DMS53 treated with DMSO at 0.1 percent for 48 hours (cell line): ENCODE measurements at regions not wholly inside any gene's neighbourhood (a gene's known extent, or its start where the extent isn't known, plus 50 kb on each side); places are given as distances from the start of the nearest gene placed in this dataset.

Source experiments
- DNase-seq: peaks from one replicate; lab custom pipeline; 2025; ENCODE audit not compliant: unreplicated experiment; lab: John Stamatoyannopoulos, UW

DNA sequence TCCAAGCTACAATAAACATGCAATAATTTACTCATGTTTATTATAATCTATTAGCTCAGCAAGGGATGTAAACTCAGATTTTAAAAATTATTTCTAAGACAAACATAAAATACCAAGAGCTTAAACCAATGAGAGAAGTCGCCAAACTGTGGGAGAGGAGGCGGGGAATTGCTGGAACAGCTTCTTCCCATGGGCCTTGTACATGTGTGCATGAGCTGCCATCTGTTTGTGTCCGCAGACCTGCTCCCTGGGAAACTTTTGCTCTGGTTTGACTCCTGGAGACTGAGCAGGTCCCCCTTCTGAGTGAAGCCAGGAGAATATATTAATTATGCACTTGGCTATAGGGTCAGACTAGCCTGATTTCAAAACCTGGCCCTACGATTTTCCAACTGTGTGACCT, 655.9 kb upstream of the SOX11 start:
- DNase-seq: no peak

DNA sequence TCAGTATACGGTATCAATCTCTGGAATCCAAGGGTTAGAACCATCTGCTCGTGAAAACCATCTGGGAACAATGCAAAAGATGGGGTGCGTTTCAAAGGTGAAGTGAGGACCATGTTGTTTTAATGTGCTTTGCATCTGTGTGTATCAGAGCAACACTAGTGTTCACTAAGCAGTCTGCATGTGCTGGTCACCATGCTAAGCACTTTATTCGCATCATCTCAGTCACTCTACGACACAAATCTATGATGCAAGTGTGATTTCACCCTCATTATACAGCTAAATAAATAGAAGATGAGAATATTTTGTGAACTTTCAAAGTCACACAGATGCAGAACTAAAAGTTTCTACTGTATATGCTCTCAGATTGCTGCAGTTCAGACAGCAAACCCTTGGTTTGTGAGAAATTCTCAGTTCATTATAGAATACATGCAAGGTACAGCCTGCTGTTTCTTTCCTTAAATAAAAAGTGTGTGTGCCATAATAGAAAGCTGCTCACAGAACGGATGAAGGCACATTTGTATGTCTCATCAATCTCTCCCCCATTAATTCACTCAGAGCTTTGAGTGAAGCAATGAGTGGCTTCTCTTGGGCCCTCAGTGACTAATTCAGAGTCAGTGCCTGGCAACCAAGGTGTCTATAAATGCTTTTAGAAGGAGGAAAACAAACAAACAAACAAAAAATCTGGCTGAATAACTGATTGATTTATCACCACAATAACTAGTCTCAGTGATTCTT, 652.8 kb upstream of the SOX11 start:
- DNase-seq: no peak

DNA sequence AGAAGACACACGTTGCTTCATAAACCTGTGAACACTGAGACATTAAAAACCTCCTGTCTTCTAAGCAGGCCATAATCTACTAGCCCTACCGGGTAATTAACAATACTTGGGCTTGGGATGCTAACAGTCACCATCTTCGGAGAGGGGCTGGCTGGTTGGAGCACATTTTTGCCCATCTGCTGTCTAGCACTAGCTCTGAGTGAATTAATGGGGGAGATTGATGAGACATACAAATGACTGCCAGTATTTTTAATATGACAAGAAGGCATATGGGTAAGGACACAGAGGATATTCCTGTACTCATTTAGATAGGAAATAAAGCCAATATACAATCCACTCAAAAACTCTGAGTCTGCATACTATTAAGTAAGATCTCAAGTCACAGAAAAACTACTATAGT, 651.6 kb upstream of the SOX11 start:
- DNase-seq: no peak

DNA sequence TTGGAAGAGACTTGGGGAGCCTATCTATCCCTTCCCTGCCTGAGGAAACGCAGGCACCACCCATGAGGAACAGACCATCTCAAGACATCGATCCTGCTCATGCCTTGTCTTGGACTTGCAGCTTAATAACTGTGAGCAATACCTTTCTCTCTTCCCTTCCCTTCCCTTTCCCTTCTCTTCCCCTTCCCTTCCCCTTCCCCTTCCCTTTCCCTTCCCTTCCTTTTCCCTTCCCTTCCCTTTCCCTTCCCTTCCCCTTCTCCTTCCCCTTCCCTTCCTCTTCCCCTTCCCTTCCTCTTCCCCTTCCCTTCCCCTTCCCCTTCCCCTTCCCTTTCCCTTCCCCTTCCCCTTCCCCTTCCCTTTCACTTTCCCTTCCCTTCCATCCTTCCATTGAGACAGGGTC, 650.7 kb upstream of the SOX11 start:
- no peak for DNase-seq

DNA sequence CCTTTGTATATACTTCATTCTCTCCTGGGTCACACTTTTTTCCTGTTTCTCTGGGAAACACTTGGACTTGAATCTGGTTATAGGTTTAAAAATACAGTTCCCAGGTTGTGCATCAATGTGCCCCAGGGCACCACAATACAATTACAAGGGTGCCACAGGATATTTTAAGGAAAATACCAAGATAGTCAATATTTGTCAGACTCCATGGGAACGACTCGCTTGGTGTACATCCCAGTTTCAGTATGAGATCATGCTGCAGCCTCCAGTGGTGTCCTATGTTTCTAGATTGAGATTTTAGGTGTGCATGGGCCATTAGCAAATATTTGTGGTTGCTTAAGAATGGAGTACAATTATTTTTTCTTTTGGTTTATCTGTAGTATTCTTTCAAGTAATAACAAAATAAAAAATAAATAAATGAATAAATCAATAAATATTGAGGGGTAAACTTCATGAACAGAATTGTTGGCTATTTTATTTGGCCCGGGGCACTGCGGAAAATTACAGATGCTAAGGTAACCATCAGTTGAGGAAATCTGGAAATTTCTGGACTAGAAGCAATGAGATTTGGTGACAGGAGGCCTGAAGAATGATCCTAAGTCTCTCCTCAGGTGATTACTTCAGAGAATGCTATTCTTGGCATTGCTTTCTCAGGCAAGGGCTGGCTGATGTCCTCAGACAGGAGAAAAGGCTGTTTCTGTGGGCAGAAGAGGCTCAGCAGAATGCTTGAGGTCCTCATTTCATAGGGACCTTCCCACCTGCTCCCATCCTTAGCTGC, 649.3 kb upstream of the SOX11 start:
- no peak for DNase-seq

DNA sequence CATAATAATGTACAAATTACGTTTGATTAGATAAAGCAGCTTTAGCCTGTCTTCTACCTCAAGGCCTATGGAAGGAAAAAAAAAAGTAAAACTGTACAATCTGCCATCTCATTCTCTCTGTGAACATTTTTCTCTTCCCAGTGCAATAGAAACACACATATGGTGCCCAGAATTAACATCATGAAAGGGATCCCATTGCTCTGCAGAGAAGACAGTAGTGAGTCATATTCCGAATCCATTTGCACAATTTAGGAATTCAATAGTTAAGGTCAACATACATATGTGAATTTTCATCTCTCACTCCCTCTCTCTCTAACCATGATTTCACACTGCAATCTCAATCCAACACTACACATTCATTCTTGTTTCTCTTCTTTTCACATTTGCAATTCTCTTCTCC, 640.9 kb upstream of the SOX11 start:
- DNase-seq: no peak

DNA sequence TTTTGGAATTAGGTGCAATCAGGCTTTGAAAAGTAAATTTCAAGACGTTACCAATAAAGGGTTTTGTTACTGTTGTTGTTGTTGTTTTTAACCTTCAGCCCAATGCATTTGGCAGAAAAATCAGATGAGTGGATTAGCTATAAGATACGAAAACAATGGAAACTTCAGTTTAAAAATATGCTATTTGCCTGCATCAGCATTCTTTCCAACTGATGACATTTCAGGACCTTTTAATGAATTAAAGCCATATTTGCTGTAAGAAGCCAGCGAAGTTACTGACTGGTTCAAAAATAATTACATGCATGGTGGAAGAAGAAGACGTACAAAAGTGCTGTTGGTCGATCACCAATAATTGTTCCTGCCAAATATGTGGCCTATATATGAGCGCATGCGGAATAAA, 639.3 kb upstream of the SOX11 start:
- DNase-seq: no peak

DNA sequence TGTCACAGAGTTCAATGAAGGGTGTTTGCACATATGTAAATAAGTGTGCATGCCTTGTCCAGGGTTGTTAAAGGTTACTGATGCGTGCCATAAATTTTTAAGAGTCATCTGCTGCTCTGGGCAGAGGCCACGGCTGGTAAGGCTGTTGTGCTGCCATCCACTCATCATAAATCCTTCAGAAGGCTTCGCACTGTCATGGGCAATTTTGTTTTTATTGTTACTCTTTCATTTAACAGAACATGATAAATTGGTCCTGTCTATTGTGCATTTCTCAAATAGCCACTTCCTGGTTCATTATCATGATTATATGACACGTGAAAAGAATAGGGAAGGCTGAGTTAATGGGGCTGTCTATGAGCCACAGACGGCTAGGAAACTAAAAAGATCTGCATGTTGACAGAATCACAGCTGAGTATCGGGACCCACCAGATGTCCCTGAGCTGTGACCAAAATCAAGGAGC, 634.3 kb upstream of the SOX11 start:
- peak; percentile 74 for DNase-seq

DNA sequence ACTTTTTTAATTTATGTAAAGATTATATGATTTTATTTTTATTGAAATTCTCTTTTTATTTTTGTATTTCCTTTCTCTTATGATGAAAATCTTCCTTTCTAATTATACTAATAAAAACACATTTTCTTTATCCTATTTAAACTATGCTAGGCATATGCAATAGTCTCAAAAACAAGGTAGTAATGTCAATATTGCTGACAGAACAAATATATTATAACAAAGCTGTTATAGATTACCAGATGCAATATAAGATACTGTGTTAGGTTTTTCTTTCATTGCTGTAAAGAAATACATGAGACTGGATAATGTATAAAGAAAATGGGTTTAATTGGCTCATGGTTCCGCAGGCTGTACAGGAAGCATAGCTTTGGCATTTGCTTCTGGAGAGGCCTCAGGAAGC, 631.2 kb upstream of the SOX11 start:
- no peak for DNase-seq

DNA sequence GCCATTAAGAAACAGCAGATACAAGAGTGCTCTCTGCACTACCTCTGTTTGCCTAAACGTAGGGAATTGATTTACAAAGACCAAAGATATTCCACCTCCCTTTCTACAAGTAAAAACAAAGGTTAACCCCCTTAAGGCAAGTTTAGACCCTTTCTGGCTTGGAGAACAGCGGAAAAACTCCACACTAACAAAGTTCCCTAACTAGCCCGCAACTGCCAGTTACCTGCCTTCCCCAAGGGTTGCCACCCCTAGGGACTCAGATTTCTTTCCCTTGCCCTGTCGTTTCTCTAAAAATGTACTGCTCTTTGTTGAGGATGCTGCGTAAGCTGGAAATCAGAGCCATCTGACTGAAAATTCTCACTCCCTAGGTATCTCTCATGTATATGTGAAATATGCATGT, 627.5 kb upstream of the SOX11 start:
- DNase-seq: no peak

DNA sequence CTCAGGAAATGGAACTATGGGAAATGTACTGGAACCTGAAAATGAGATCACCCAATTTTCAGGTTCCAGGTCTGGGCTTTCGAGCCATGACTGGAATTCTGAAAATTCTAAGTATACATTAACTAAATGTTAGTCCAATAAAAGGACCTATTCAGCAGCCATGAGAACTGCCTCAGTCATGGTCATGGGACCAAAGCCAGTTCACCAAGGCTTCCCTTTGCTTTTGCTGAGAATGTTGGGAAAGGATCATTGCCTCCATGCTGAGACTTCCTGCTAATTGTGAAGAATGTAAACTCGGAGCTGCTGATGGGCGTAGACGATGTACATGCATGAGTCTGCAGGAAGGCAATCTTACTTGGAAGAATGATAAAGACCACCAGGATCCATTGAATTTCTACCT, 624.4 kb upstream of the SOX11 start:
- no peak for DNase-seq

DNA sequence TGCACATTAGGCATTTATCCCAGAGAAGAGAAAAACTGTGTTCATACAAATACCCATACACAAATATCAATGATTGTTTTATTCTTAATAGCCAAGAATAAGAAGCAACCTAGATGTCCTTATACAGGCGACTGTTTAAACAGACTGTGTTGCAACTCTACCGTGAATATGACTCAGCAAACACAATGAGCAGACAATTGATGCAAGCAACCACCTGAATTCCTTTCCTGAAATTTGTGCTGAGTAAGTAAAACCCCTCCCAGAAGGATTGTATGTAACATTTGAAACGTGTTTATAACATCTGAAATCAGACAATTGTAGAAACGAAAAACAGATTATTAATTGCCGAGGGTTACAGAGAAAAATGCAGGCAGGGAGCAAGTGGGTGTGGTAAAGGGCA, 621.9 kb upstream of the SOX11 start:
- DNase-seq: peak; percentile 81

DNA sequence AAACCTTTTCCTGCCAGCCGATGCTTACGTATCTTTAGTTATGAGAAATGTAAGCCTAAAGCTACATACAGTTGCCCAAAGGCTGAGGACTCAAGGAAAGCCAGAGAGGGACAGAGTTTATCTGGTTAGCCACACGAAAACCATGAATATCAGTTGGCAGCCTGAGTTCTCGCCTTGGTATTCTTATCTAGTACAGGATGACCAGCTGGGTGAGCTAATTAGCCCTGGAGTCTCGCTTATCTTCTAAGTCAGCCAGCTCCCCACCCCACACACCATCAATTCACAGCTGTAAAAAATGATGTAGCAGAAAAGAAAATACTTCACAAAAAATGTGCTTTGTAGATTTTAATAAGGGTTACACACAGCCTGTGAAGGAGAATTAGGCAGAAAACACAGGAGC, 617.5 kb upstream of the SOX11 start:
- DNase-seq: no peak

DNA sequence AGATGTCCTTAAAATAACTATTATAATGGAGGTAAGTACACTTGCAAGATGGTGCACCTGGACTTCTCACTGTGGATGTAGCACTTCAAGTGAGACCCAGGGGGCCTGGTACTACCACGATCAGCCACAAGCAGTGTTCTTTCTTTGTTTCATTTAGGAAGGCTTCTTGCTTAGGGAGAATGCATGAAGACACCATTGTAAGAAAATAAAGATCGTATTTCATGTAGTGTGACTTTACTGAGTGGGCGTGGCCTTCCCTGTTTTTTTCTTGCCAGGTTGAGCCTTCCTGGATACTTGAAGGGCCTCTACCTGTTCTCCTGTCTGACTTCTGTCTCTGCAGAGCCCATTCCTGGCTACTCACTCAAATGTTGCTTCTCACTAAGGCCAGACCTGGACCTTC, 615.6 kb upstream of the SOX11 start:
- no peak for DNase-seq

DNA sequence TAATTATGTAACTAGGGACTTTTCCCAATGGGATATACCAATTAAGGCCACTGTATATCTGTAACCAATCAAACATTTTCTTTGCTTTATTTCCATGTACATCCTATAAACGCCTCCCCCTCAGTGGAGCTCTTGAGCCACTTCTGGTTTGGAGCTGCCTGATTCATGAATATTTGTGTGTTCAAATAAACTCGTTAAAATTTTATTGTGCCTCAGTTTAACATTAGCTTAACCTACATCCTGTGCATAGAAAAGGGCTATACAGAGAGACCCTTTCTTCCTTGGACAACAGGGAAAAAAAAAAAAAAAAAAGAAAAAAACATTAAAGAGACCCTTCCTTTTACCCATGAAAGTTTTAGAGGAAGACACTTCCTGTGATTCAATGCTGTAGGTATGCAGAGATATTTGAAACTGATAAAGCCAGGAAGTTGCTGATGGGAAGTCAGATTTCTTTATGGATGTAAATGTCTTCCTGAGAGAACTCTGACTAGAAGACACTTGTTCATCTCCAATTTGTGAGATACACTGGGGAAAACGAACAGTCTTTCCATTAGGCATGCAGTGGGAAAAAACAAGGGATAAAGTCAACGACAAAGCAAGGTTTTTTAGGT, 614.6 kb upstream of the SOX11 start:
- no peak for DNase-seq

DNA sequence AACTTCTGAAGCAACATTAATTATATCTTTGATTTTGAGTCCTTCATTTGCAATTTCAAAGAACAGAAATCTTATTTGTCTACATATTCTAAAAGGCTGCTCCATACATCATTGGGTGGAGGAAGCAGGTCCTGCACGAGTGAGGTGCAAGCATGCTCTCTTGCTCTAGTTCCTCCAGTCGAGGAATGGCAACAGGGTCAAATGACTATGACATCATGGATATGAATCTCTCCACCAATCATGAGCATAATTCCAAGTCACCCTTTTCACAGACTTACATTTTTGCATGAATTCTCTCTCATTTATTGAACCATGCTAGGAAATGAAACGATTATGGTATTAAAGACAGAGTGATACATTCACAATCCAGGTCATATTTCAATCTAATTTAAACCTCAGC, 608.8 kb upstream of the SOX11 start:
- DNase-seq: no peak

DNA sequence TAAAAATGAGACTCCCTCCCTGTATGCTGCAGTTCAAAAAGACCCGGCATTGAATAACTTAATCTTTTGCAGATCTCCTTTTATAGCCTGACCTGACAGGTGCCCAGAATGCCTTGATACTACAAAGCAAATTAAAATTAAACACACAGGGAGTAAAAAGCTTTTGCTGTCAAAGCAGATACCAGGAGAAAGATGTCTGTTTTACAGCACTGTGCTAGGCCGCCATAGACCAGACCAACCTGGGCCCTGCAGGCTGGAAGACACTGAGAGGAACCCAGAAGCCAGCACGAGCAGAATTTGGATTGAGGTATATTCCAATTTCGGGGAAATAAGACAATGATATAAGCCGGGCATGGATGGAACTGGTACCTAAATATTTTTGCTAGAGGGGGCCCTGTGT, 602.8 kb upstream of the SOX11 start:
- no peak for DNase-seq

DNA sequence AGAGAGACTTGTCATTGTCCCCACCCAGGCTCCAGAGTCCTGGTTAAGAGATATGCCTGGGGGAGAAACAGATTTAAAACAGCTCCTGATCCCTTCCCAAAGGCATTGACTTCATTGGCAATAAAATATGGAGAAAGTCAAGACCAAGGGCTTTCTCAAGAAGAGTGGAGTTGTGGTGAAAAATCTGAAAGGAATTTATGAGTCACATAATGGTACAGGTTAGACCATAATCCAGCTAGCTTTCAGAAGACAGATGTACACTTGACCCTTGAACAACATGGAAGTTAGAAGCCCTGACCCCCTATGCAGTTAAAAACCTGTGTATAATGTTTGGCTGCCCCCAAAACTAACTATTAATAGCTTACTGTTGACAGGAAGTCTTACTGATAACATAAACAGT, 599.1 kb upstream of the SOX11 start:
- no peak for DNase-seq

DNA sequence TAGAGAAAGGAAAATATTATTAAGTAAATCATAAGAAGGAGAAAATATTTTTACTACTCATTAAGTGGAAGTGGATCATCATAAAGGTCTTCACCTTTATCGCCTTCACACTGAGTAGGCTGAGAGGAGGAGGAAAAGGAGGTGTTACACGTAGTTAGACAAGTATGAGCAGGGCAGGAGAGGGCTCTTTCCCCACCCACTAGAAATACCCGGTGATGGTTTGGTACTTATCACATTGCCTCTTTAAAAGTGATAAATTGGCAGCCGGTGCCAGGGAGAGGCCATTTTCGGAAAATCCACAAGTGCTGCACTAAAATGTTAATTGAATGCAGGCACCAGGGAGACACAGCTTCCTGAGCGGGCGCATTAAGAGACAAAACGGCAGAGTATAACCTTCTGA, 598.7 kb upstream of the SOX11 start:
- no peak for DNase-seq

DNA sequence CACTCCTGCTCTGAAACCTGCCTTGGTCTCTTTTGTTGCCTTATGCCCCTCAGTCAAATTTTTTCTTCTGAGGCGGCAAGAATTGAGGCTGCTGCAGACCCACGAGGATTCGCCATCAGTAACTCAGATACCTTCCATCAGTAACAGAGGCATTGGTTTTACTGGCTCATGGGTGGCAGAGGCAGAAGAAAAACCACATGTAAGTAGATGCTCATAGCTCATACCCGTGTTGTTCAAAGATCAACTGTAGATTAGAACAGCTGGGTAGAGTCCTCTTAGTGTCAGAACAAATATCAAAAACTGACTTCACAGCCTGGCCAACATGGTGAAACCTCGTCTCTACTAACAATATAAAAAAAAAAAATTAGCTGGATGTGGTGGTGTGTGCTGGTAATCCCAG, 598.0 kb upstream of the SOX11 start:
- no peak for DNase-seq

DNA sequence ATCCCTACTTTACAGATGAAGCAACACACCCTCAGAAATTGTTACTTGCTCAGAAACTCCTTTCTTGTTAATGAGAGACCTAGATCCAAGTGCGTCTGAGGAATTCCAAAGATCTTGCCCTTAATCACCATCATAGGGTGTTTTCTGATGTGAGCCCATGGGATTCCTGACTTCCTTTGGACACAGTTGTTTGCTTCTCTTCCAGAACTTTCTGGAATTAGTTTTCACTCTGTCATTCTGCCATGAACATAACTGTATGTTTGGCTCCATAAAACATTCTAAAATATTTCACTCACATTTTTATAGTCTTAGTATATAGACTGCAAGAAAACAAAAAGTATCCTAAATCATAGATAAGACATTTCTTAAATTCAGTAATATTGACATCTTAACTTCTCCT, 593.9 kb upstream of the SOX11 start:
- no peak for DNase-seq

DNA sequence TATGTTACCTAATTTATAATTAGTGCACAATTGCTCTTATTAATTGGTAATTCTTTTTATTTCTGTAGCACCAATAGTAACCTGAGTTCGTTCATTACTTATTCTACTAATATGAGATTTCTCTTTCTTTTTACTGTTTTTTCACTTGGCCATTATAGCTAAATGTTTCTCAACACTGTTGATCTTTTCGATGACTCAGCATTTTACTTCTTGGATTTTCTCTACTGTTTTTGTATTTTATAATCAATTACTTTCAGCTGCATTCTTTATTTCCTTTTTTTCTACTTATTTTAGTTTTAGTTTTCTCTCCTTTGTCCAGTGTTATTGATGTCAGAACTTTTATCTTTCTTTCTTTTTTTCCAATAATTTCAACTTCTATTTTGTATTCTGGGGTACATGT, 589.4 kb upstream of the SOX11 start:
- no peak for DNase-seq
